Hepatocyte (in vitro differentiated cells): ENCODE measurements at regions not wholly inside any gene's neighbourhood (a gene's known extent, or its start where the extent isn't known, plus 50 kb on each side); places are given as distances from the start of the nearest gene placed in this dataset.

Experiments
- DNase-seq: peaks from one replicate; pipeline ENCODE4 v3.0.0-alpha.2; 2016; ENCODE audit warnings: low spot score
- H2AFZ ChIP-seq: fragments of 200-600 bp; sonication (generic); 2 replicates; pipeline ENCODE4 v1.6.0; 2016; ENCODE audit warnings: antibody characterized with exemption, mild to moderate bottlenecking
- H3K27ac ChIP-seq: fragments of 200-600 bp; sonication (generic); 2 replicates; pipeline ENCODE4 v1.5.1; 2016; ENCODE audit warnings: mild to moderate bottlenecking
- H3K27me3 ChIP-seq: fragments of 200-600 bp; sonication (generic); 2 replicates; pipeline ENCODE4 v1.6.1; 2016
- H3K36me3 ChIP-seq: fragments of 200-600 bp; sonication (generic); replicated peaks from 2 replicates; pipeline ENCODE4 v1.5.1; 2016; ENCODE audit warnings: low read depth; ENCODE audit not compliant: insufficient read depth
- H3K4me1 ChIP-seq: fragments of 200-600 bp; sonication (generic); 2 replicates; pipeline ENCODE4 v1.5.1; 2016; ENCODE audit warnings: mild to moderate bottlenecking, moderate library complexity; ENCODE audit not compliant: insufficient read depth
- H3K4me2 ChIP-seq: fragments of 200-600 bp; sonication (generic); 2 replicates; pipeline ENCODE4 v1.6.0; 2016
- H3K4me3 ChIP-seq: fragments of 200-600 bp; sonication (generic); 2 replicates; pipeline ENCODE4 v1.5.1; 2016; ENCODE audit warnings: mild to moderate bottlenecking
- H3K79me2 ChIP-seq: fragments of 200-600 bp; sonication (generic); 2 replicates; pipeline ENCODE4 v1.6.0; 2017; ENCODE audit warnings: mild to moderate bottlenecking
- H3K9me2 ChIP-seq: fragments of 200-600 bp; sonication (generic); replicated peaks from 2 replicates; pipeline ENCODE4 v1.6.0; 2017; ENCODE audit warnings: mild to moderate bottlenecking; ENCODE audit not compliant: insufficient read depth
- H3K9me3 ChIP-seq: fragments of 200-600 bp; sonication (generic); 2 replicates; pipeline ENCODE4 v1.5.1; 2016; ENCODE audit warnings: low read depth, mild to moderate bottlenecking
- H4K20me1 ChIP-seq: fragments of 200-600 bp; sonication (generic); 2 replicates; pipeline ENCODE4 v1.6.0; 2016; ENCODE audit warnings: mild to moderate bottlenecking; ENCODE audit not compliant: insufficient read depth, poor library complexity, severe bottlenecking
- EZH2 ChIP-seq: fragments of 200-600 bp; sonication (generic); IDR thresholded peaks from 2 replicates; pipeline ENCODE4 v1.6.1; 2016; ENCODE audit warnings: antibody characterized with exemption, mild to moderate bottlenecking, borderline replicate concordance
- EZH2phosphoT487 ChIP-seq: fragments of 200-600 bp; sonication (generic); IDR thresholded peaks from one replicate; pipeline ENCODE4 v1.6.1; 2018; ENCODE audit warnings: antibody characterized with exemption, mild to moderate bottlenecking, low read depth, moderate library complexity; ENCODE audit not compliant: unreplicated experiment, severe bottlenecking
- WGBS: methylation state at CpG from one replicate; pipeline ENCODE4 v1.1.6; 2016; ENCODE audit warnings: low lambda C conversion rate; ENCODE audit errors: missing lambda C conversion rate; 5-methylcytosine and 5-hydroxymethylcytosine counted together
- TF ChIP-seq, protein P1 (sequence below): fragments of 200-600 bp; sonication (generic); IDR thresholded peaks from 2 replicates; pipeline ENCODE4 v1.5.1; 2016; ENCODE audit warnings: antibody characterized with exemption, mild to moderate bottlenecking; ENCODE audit not compliant: poor library complexity

- Histone ChIP-seq H3K9me3 (no peaks in the 10 kb centered on the region), H2AFZ (no peak overlapping the region), H3K4me2 (no peak overlapping the region), H3K27ac (no peak overlapping the region), H3K36me3 (no peaks in the 10 kb centered on the region), H4K20me1 (no peaks in the 10 kb centered on the region), H3K9me2 (no peaks in the 10 kb centered on the region), H3K27me3 (no peaks in the 10 kb centered on the region), H3K79me2 (no peaks in the 10 kb centered on the region), H3K4me1 (peaks cover 9% of the 10 kb centered on the region), H3K4me3 (no peak overlapping the region)
- no peak for TF ChIP-seq EZH2
- TF ChIP-seq, protein P1, sequence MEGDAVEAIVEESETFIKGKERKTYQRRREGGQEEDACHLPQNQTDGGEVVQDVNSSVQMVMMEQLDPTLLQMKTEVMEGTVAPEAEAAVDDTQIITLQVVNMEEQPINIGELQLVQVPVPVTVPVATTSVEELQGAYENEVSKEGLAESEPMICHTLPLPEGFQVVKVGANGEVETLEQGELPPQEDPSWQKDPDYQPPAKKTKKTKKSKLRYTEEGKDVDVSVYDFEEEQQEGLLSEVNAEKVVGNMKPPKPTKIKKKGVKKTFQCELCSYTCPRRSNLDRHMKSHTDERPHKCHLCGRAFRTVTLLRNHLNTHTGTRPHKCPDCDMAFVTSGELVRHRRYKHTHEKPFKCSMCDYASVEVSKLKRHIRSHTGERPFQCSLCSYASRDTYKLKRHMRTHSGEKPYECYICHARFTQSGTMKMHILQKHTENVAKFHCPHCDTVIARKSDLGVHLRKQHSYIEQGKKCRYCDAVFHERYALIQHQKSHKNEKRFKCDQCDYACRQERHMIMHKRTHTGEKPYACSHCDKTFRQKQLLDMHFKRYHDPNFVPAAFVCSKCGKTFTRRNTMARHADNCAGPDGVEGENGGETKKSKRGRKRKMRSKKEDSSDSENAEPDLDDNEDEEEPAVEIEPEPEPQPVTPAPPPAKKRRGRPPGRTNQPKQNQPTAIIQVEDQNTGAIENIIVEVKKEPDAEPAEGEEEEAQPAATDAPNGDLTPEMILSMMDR: no peak
- no peak for TF ChIP-seq EZH2phosphoT487
- WGBS: 81% methylated on average over 10 of the region's 10 CpGs
- DNase-seq: no peak
Observed at GRCh38 chr19:28427376-28428083, 785.4 kb downstream of the UQCRFS1 start.

- Histone ChIP-seq H3K9me3 (no peaks in the 10 kb centered on the region), H4K20me1 (no peaks in the 10 kb centered on the region), H3K4me2 (no peak overlapping the region), H3K9me2 (no peaks in the 10 kb centered on the region), H3K79me2 (no peaks in the 10 kb centered on the region), H2AFZ (no peak overlapping the region), H3K4me1 (peaks cover 9% of the 10 kb centered on the region), H3K27ac (no peak overlapping the region), H3K36me3 (no peaks in the 10 kb centered on the region), H3K4me3 (no peak overlapping the region), H3K27me3 (no peaks in the 10 kb centered on the region)
- WGBS: 60% methylated on average over 3 of the region's 4 CpGs
- TF ChIP-seq, protein P1: no peak
- TF ChIP-seq EZH2phosphoT487: no peak
- no peak for DNase-seq
Observed at GRCh38 chr19:28426730-28427225, 786.2 kb downstream of the UQCRFS1 start.

GRCh38 chr19:28426110-28426729 is 786.7 kb downstream of the UQCRFS1 start:
- H3K4me2 ChIP-seq: no peak overlapping the region

More at GRCh38 chr19:28426110-28426729, 786.7 kb downstream of the UQCRFS1 start:
- Histone ChIP-seq H2AFZ (no peak overlapping the region), H3K9me3 (no peaks in the 10 kb centered on the region), H4K20me1 (no peaks in the 10 kb centered on the region), H3K4me1 (peaks cover 9% of the 10 kb centered on the region), H3K27ac (no peak overlapping the region), H3K9me2 (no peaks in the 10 kb centered on the region), H3K4me3 (no peak overlapping the region), H3K27me3 (no peaks in the 10 kb centered on the region), H3K36me3 (no peaks in the 10 kb centered on the region), H3K79me2 (no peaks in the 10 kb centered on the region)
- no peak for DNase-seq
- WGBS: 57% methylated on average over 7 of the region's 7 CpGs
- TF ChIP-seq EZH2 (no peak), EZH2phosphoT487 (no peak)
- TF ChIP-seq, protein P1: no peak
